ENCODE measurements at regions not wholly inside any gene's neighbourhood (a gene's known extent, or its start where the extent isn't known, plus 50 kb on each side); places are given as distances from the start of the nearest gene placed in this dataset.

DNA sequence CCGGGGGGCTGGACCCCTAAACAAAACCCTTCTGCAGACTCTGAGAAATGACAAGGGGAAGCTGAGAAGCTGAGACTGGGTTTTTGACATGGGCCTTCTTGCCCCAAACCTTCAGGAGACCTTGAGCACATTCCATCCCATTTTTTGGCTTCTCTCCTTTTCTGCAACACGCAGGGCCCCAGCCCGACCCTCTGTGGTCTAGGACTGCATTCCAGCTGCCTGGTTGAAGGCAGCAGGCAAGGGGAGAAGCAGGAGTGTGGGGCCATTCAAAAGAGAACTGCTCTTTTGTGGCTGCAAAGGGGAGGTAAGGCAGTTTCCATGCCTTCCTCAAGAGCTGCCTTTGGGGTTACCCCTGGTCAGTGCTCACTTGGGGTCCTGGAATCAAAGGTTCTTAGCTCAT, 263.0 kb downstream of the TLE3 start:
- H2AFZ ChIP-seq (ENCODE audit: low read length): no peak overlapping the region
- no peaks in the 10 kb centered on the region for H3K9me2 ChIP-seq (ENCODE audit: insufficient read depth, low read length)
- no peaks in the 10 kb centered on the region for H3K9me3 ChIP-seq (ENCODE audit: low read length)
- H3K27ac ChIP-seq (ENCODE audit: low read depth, low read length, poor library complexity, severe bottlenecking): no peak overlapping the region
- intact Hi-C loops (cut with micrococcal nuclease; ENCODE audit: unreplicated experiment): no loop called here
- H3K36me3 ChIP-seq (ENCODE audit: insufficient read depth, low read length): no peaks in the 10 kb centered on the region
- no peaks in the 10 kb centered on the region for H4K20me1 ChIP-seq (ENCODE audit: insufficient read depth, low read length)
- H3K4me1 ChIP-seq (ENCODE audit: insufficient read depth, low read length, poor library complexity, severe bottlenecking): no peaks in the 10 kb centered on the region
- BruUV-seq (replicated peaks): no TSS peak
- ChIA-PET CTCF (ENCODE audit: unreplicated experiment) (no interaction called here), POLR2A (interaction anchor here (0.6 kb wide), 1 partner anchor 24 kb away, joined by 3 read pairs; no protein-coding TSS in a partner anchor)
- no peak overlapping the region for H3K4me3 ChIP-seq (ENCODE audit: low read depth, low read length, poor library complexity, severe bottlenecking)
- TF ChIP-seq EZH2phosphoT487 (IDR thresholded peaks at IDR 0.05; ENCODE audit: borderline replicate concordance, low read depth, low read length): no peak
- TF ChIP-seq, protein P1, sequence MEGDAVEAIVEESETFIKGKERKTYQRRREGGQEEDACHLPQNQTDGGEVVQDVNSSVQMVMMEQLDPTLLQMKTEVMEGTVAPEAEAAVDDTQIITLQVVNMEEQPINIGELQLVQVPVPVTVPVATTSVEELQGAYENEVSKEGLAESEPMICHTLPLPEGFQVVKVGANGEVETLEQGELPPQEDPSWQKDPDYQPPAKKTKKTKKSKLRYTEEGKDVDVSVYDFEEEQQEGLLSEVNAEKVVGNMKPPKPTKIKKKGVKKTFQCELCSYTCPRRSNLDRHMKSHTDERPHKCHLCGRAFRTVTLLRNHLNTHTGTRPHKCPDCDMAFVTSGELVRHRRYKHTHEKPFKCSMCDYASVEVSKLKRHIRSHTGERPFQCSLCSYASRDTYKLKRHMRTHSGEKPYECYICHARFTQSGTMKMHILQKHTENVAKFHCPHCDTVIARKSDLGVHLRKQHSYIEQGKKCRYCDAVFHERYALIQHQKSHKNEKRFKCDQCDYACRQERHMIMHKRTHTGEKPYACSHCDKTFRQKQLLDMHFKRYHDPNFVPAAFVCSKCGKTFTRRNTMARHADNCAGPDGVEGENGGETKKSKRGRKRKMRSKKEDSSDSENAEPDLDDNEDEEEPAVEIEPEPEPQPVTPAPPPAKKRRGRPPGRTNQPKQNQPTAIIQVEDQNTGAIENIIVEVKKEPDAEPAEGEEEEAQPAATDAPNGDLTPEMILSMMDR (conservative IDR thresholded peaks at IDR 0.05; ENCODE audit: low read length): no peak
- H3K79me2 ChIP-seq (ENCODE audit: insufficient read depth, low read depth, low read length): no peaks in the 10 kb centered on the region
- DNase-seq (ENCODE audit: low spot score): no peak
- no peak overlapping the region for H3K4me2 ChIP-seq (ENCODE audit: low read length)

DNA sequence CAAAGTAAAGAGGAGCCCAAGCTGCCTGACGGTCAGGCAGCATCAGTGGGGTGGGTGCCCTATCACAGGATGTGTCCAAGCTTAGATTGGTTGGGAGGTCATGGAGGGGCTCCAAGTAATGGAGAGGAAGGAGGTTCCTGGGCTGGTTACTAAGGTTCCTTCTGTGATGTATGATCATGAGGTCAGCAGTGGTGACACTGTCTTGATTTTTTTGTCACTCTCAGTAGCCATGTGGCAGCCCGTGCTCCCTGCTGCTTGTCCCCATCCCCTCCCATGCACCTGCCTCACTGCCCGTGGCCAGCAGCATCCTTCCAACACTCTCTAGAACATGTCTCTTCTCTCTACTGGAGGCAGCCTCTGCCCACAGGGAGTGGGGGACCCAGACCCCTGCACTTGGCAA, 261.7 kb downstream of the TLE3 start:
- BruUV-seq (replicated peaks): no TSS peak
- H3K4me1 ChIP-seq (ENCODE audit: insufficient read depth, low read length, poor library complexity, severe bottlenecking): no peaks in the 10 kb centered on the region
- H3K4me2 ChIP-seq (ENCODE audit: low read length): no peak overlapping the region
- H3K36me3 ChIP-seq (ENCODE audit: insufficient read depth, low read length): no peaks in the 10 kb centered on the region
- no peaks in the 10 kb centered on the region for H3K9me2 ChIP-seq (ENCODE audit: insufficient read depth, low read length)
- TF ChIP-seq, protein P1 (conservative IDR thresholded peaks at IDR 0.05; ENCODE audit: low read length): no peak
- TF ChIP-seq EZH2phosphoT487 (IDR thresholded peaks at IDR 0.05; ENCODE audit: borderline replicate concordance, low read depth, low read length): no peak
- H4K20me1 ChIP-seq (ENCODE audit: insufficient read depth, low read length): no peaks in the 10 kb centered on the region
- H3K79me2 ChIP-seq (ENCODE audit: insufficient read depth, low read depth, low read length): no peaks in the 10 kb centered on the region
- H3K27ac ChIP-seq (ENCODE audit: low read depth, low read length, poor library complexity, severe bottlenecking): no peak overlapping the region
- intact Hi-C loops (cut with micrococcal nuclease; ENCODE audit: unreplicated experiment): no loop called here
- no peak overlapping the region for H2AFZ ChIP-seq (ENCODE audit: low read length)
- no peaks in the 10 kb centered on the region for H3K9me3 ChIP-seq (ENCODE audit: low read length)
- no peak overlapping the region for H3K4me3 ChIP-seq (ENCODE audit: low read depth, low read length, poor library complexity, severe bottlenecking)
- CTCF ChIA-PET (ENCODE audit: unreplicated experiment): no interaction called here
- DNase-seq (ENCODE audit: low spot score): no peak
- POLR2A ChIA-PET: no interaction called here

DNA sequence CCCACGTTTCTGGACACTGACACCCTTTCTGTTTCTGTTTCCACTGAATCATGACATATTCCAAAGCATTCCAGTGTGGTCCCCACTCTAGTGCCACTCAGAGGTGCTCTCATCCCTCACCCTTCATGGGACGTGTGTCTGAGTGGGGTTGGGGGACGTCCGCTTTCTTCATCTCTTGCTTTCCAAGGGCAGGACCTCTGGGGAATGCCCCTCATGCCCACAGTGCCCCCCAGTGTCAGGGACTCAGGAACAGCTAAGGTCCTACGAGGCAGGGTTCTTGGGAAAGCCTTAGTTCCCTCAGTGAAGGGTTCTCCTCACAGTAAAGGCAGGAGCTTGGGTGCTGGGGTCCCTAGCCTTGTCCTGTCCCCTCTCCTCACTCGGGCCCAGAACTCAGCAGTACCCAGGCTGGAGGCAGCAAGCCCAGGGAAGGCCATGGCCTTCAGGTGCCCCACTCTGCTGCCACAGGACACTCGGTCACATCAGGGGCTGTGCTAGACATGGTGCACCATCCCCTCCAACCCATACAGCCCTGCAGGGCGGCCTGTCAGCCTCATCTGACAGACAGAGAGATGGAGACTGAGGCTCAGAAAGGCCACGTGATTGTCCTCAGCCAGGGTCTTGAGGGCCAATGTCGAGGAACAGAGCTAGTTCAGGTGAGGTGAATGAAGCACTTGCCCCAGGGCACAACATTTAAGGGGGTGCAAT, 261.0 kb downstream of the TLE3 start:
- no peaks in the 10 kb centered on the region for H3K79me2 ChIP-seq (ENCODE audit: insufficient read depth, low read depth, low read length)
- TF ChIP-seq, protein P1 (conservative IDR thresholded peaks at IDR 0.05; ENCODE audit: low read length): no peak
- TF ChIP-seq EZH2phosphoT487 (IDR thresholded peaks at IDR 0.05; ENCODE audit: borderline replicate concordance, low read depth, low read length): no peak
- intact Hi-C loops (cut with micrococcal nuclease; ENCODE audit: unreplicated experiment): no loop called here
- no peak overlapping the region for H3K4me2 ChIP-seq (ENCODE audit: low read length)
- DNase-seq (ENCODE audit: low spot score): no peak
- no peaks in the 10 kb centered on the region for H3K36me3 ChIP-seq (ENCODE audit: insufficient read depth, low read length)
- H3K27ac ChIP-seq (ENCODE audit: low read depth, low read length, poor library complexity, severe bottlenecking): no peak overlapping the region
- no peaks in the 10 kb centered on the region for H3K9me2 ChIP-seq (ENCODE audit: insufficient read depth, low read length)
- no peak overlapping the region for H3K4me3 ChIP-seq (ENCODE audit: low read depth, low read length, poor library complexity, severe bottlenecking)
- no peaks in the 10 kb centered on the region for H4K20me1 ChIP-seq (ENCODE audit: insufficient read depth, low read length)
- BruUV-seq (replicated peaks): no TSS peak
- no peaks in the 10 kb centered on the region for H3K9me3 ChIP-seq (ENCODE audit: low read length)
- H2AFZ ChIP-seq (ENCODE audit: low read length): no peak overlapping the region
- no peaks in the 10 kb centered on the region for H3K4me1 ChIP-seq (ENCODE audit: insufficient read depth, low read length, poor library complexity, severe bottlenecking)
- ChIA-PET POLR2A (no interaction called here), CTCF (ENCODE audit: unreplicated experiment) (no interaction called here)
